ENCODE measurements at regions not wholly inside any gene's neighbourhood (a gene's known extent, or its start where the extent isn't known, plus 50 kb on each side); places are given as distances from the start of the nearest gene placed in this dataset.

GRCh38 chr6:134372603-134373281, 54.8 kb upstream of the SGK1 start:
- intact Hi-C loops (cut with DNase I) = no loop called here
- DNase-seq = no peak

GRCh38 chr6:134368670-134369069, 50.8 kb upstream of the SGK1 start:
- DNase-seq = no peak
- intact Hi-C loops (cut with DNase I) = no loop called here

Measured in posterior cingulate gyrus (tissue), 11 donors.